ENCODE measurements at regions not wholly inside any gene's neighbourhood (a gene's known extent, or its start where the extent isn't known, plus 50 kb on each side); places are given as distances from the start of the nearest gene placed in this dataset.
A peak's percentile ranks its signal among the peaks of the same experiment; 100 is the strongest.

- Mint-ChIP-seq H3K27me3 (ENCODE audit: low read depth) (no peaks in the 10 kb centered on the region), H3K27ac (no peak overlapping the region), H3K36me3 (ENCODE audit: low read depth) (no peaks in the 10 kb centered on the region), H3K9me3 (ENCODE audit: insufficient read depth) (no peaks in the 10 kb centered on the region), H3K4me3 (no peak overlapping the region), H3K4me1 (ENCODE audit: low read depth) (no peaks in the 10 kb centered on the region)
- POLR2A ChIA-PET, result no interaction called here
- CTCF ChIA-PET, result no interaction called here
- no peak for DNase-seq
- no peak for ATAC-seq
Measured at GRCh38 chr1:209323743-209324142, 259.8 kb upstream of the CAMK1G start.

- ChIA-PET POLR2A (no interaction called here), CTCF (no interaction called here)
- Mint-ChIP-seq H3K27me3 (ENCODE audit: low read depth) (no peaks in the 10 kb centered on the region), H3K9me3 (ENCODE audit: insufficient read depth) (no peaks in the 10 kb centered on the region), H3K4me3 (no peak overlapping the region), H3K4me1 (ENCODE audit: low read depth) (no peaks in the 10 kb centered on the region), H3K27ac (no peak overlapping the region), H3K36me3 (ENCODE audit: low read depth) (no peaks in the 10 kb centered on the region)
- no peak for DNase-seq
- ATAC-seq, result no peak
Measured at GRCh38 chr1:209324901-209325871, 258.3 kb upstream of the CAMK1G start.

GRCh38 chr1:209326076-209326475, 257.4 kb upstream of the CAMK1G start:
- CTCF ChIA-PET, result no interaction called here
- Mint-ChIP-seq H3K4me1 (ENCODE audit: low read depth) (no peaks in the 10 kb centered on the region), H3K9me3 (ENCODE audit: insufficient read depth) (no peaks in the 10 kb centered on the region), H3K27me3 (ENCODE audit: low read depth) (no peaks in the 10 kb centered on the region), H3K4me3 (no peak overlapping the region), H3K27ac (no peak overlapping the region), H3K36me3 (ENCODE audit: low read depth) (no peaks in the 10 kb centered on the region)
- POLR2A ChIA-PET, result no interaction called here
- DNase-seq (no peak), ATAC-seq (no peak)

GRCh38 chr1:209326831-209327230, 256.7 kb upstream of the CAMK1G start:
- H3K36me3 Mint-ChIP-seq (ENCODE audit: low read depth), result no peaks in the 10 kb centered on the region
- H3K9me3 Mint-ChIP-seq (ENCODE audit: insufficient read depth), result no peaks in the 10 kb centered on the region
- H3K27me3 Mint-ChIP-seq (ENCODE audit: low read depth), result no peaks in the 10 kb centered on the region
- no peak overlapping the region for H3K27ac Mint-ChIP-seq
- ChIA-PET POLR2A (no interaction called here), CTCF (no interaction called here)
- DNase-seq (no peak), ATAC-seq (no peak)
- H3K4me1 Mint-ChIP-seq (ENCODE audit: low read depth), result no peaks in the 10 kb centered on the region
- no peak overlapping the region for H3K4me3 Mint-ChIP-seq

- no peak overlapping the region for H3K4me3 Mint-ChIP-seq
- H3K27ac Mint-ChIP-seq, result no peak overlapping the region
- DNase-seq, result no peak
- no peak for ATAC-seq
- H3K36me3 Mint-ChIP-seq (ENCODE audit: low read depth), result no peaks in the 10 kb centered on the region
- H3K9me3 Mint-ChIP-seq (ENCODE audit: insufficient read depth), result no peaks in the 10 kb centered on the region
- CTCF ChIA-PET, result no interaction called here
- POLR2A ChIA-PET, result no interaction called here
- H3K27me3 Mint-ChIP-seq (ENCODE audit: low read depth), result peaks cover 2% of the 10 kb centered on the region
- no peaks in the 10 kb centered on the region for H3K4me1 Mint-ChIP-seq (ENCODE audit: low read depth)
Measured at GRCh38 chr1:209328196-209328595, 255.3 kb upstream of the CAMK1G start.

GRCh38 chr1:209335178-209335577, 248.3 kb upstream of the CAMK1G start:
- peak; percentile 29 for DNase-seq
- CTCF ChIA-PET, result interaction anchor here (0.7 to 1.9 kb wide), 5 partner anchors 11 to 42 kb away, joined by 3 to 4 read pairs (median 3); no protein-coding TSS in a partner anchor
- POLR2A ChIA-PET, result no interaction called here
- Mint-ChIP-seq H3K4me3 (no peak overlapping the region), H3K4me1 (ENCODE audit: low read depth) (no peaks in the 10 kb centered on the region), H3K9me3 (ENCODE audit: insufficient read depth) (no peaks in the 10 kb centered on the region), H3K27ac (no peak overlapping the region), H3K27me3 (ENCODE audit: low read depth) (peaks cover 9% of the 10 kb centered on the region), H3K36me3 (ENCODE audit: low read depth) (no peaks in the 10 kb centered on the region)
- peak; percentile 47 for ATAC-seq

GRCh38 chr1:209341146-209341545, 242.4 kb upstream of the CAMK1G start:
- Mint-ChIP-seq H3K9me3 (ENCODE audit: insufficient read depth) (no peaks in the 10 kb centered on the region), H3K27ac (no peak overlapping the region), H3K4me1 (ENCODE audit: low read depth) (no peaks in the 10 kb centered on the region), H3K36me3 (ENCODE audit: low read depth) (no peaks in the 10 kb centered on the region), H3K4me3 (no peak overlapping the region), H3K27me3 (ENCODE audit: low read depth) (peaks cover 5% of the 10 kb centered on the region)
- ATAC-seq (no peak), DNase-seq (no peak)
- ChIA-PET CTCF (interaction anchor here (1.0 kb wide), 1 partner anchor 14 kb away, joined by 3 read pairs; no protein-coding TSS in a partner anchor), POLR2A (no interaction called here)

GRCh38 chr1:209341673-209342420, 241.7 kb upstream of the CAMK1G start:
- DNase-seq, result no peak
- no peak overlapping the region for H3K27ac Mint-ChIP-seq
- POLR2A ChIA-PET, result no interaction called here
- H3K4me1 Mint-ChIP-seq (ENCODE audit: low read depth), result no peaks in the 10 kb centered on the region
- H3K27me3 Mint-ChIP-seq (ENCODE audit: low read depth), result peaks cover 4% of the 10 kb centered on the region
- H3K9me3 Mint-ChIP-seq (ENCODE audit: insufficient read depth), result no peaks in the 10 kb centered on the region
- no peaks in the 10 kb centered on the region for H3K36me3 Mint-ChIP-seq (ENCODE audit: low read depth)
- no peak for ATAC-seq
- no peak overlapping the region for H3K4me3 Mint-ChIP-seq
- CTCF ChIA-PET, result no interaction called here

GRCh38 chr1:209342441-209343175, 240.9 kb upstream of the CAMK1G start:
- CTCF ChIA-PET, result no interaction called here
- peaks cover 4% of the 10 kb centered on the region for H3K27me3 Mint-ChIP-seq (ENCODE audit: low read depth)
- H3K9me3 Mint-ChIP-seq (ENCODE audit: insufficient read depth), result no peaks in the 10 kb centered on the region
- no peak overlapping the region for H3K27ac Mint-ChIP-seq
- no peaks in the 10 kb centered on the region for H3K36me3 Mint-ChIP-seq (ENCODE audit: low read depth)
- no peak for ATAC-seq
- no peaks in the 10 kb centered on the region for H3K4me1 Mint-ChIP-seq (ENCODE audit: low read depth)
- POLR2A ChIA-PET, result no interaction called here
- no peak for DNase-seq
- no peak overlapping the region for H3K4me3 Mint-ChIP-seq

GRCh38 chr1:209343511-209343910, 240.0 kb upstream of the CAMK1G start:
- no peaks in the 10 kb centered on the region for H3K9me3 Mint-ChIP-seq (ENCODE audit: insufficient read depth)
- H3K27ac Mint-ChIP-seq, result no peak overlapping the region
- no peak overlapping the region for H3K4me3 Mint-ChIP-seq
- ChIA-PET CTCF (no interaction called here), POLR2A (no interaction called here)
- H3K27me3 Mint-ChIP-seq (ENCODE audit: low read depth), result peaks cover 6% of the 10 kb centered on the region
- no peaks in the 10 kb centered on the region for H3K36me3 Mint-ChIP-seq (ENCODE audit: low read depth)
- H3K4me1 Mint-ChIP-seq (ENCODE audit: low read depth), result no peaks in the 10 kb centered on the region
- no peak for ATAC-seq
- DNase-seq, result no peak

GRCh38 chr1:209344156-209344555, 239.4 kb upstream of the CAMK1G start:
- H3K4me3 Mint-ChIP-seq, result no peak overlapping the region
- no peak for DNase-seq
- H3K27ac Mint-ChIP-seq, result no peak overlapping the region
- no peaks in the 10 kb centered on the region for H3K9me3 Mint-ChIP-seq (ENCODE audit: insufficient read depth)
- no peaks in the 10 kb centered on the region for H3K4me1 Mint-ChIP-seq (ENCODE audit: low read depth)
- peaks cover 7% of the 10 kb centered on the region for H3K27me3 Mint-ChIP-seq (ENCODE audit: low read depth)
- no peak for ATAC-seq
- ChIA-PET CTCF (interaction anchor here (1.5 kb wide), 1 partner anchor 9 kb away, joined by 4 read pairs; no protein-coding TSS in a partner anchor), POLR2A (no interaction called here)
- H3K36me3 Mint-ChIP-seq (ENCODE audit: low read depth), result no peaks in the 10 kb centered on the region
